Neural progenitor cell (in vitro differentiated cells): ENCODE measurements at regions not wholly inside any gene's neighbourhood (a gene's known extent, or its start where the extent isn't known, plus 50 kb on each side); places are given as distances from the start of the nearest gene placed in this dataset.

ENCODE experiments used
- EZH2 ChIP-seq: fragments of 200-600 bp; sonication (generic); IDR thresholded peaks from 2 replicates; pipeline ENCODE4 v1.6.1; 2017; ENCODE audit warnings: antibody characterized with exemption, mild to moderate bottlenecking, moderate library complexity
- EZH2phosphoT487 ChIP-seq: fragments of 200-600 bp; sonication (generic); IDR thresholded peaks from 2 replicates; pipeline ENCODE4 v1.6.1; 2017; ENCODE audit warnings: antibody characterized with exemption
- TF ChIP-seq, protein P1 (sequence below): fragments of 200-600 bp; sonication (generic); IDR thresholded peaks from 2 replicates; pipeline ENCODE4 v1.5.1; 2017; ENCODE audit warnings: antibody characterized with exemption, mild to moderate bottlenecking

DNA sequence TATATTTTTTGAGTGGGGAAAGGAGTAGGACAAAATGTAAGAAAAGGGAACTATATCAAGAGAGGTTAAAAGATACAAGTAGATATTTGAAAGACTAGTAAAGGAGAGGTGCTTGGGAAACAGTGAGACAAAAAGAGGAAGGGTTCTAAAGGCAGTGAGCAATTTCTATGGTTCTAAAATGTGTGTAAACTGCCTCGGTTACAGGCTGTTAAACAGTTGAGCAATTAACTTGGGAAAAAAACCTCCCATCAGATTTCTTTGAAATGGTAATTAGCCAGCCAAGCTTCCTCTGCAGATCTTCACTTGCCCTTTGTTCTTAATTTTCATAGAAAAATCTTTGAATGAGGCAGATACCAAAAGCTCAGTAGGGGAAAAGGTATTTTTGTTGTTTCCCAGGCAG is 238.7 kb upstream of the KCNH7 start:
- TF ChIP-seq, protein P1, sequence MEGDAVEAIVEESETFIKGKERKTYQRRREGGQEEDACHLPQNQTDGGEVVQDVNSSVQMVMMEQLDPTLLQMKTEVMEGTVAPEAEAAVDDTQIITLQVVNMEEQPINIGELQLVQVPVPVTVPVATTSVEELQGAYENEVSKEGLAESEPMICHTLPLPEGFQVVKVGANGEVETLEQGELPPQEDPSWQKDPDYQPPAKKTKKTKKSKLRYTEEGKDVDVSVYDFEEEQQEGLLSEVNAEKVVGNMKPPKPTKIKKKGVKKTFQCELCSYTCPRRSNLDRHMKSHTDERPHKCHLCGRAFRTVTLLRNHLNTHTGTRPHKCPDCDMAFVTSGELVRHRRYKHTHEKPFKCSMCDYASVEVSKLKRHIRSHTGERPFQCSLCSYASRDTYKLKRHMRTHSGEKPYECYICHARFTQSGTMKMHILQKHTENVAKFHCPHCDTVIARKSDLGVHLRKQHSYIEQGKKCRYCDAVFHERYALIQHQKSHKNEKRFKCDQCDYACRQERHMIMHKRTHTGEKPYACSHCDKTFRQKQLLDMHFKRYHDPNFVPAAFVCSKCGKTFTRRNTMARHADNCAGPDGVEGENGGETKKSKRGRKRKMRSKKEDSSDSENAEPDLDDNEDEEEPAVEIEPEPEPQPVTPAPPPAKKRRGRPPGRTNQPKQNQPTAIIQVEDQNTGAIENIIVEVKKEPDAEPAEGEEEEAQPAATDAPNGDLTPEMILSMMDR = no peak
- TF ChIP-seq EZH2 (no peak), EZH2phosphoT487 (no peak)
